LNCAP (cell line): ENCODE measurements at regions not wholly inside any gene's neighbourhood (a gene's known extent, or its start where the extent isn't known, plus 50 kb on each side); places are given as distances from the start of the nearest gene placed in this dataset.

Experiments used
- TF ChIP-seq, protein P1 (sequence below): fragments of 450-650 bp; IDR thresholded peaks from 2 replicates; pipeline ENCODE4 v1.5.1; 2017; ENCODE audit warnings: mild to moderate bottlenecking

DNA sequence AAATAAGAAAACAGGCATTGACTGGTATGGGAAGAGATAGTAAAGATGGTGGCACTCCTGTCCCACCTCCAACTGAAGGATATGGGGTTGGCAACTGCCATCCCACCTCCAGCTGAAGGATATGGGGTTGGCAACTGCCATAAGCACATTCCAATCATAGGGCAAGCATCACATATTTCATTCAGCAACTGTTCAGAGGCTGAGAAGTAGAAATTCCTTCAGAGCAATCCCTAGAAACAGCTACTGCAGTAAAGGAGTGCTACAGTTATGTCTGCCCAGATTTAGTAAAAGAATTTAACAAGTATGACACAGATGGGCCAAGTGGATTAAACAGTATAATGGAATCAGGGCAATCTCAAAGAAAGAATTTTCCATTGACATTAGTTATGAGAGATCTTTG is 156.8 kb downstream of the IMPG2 start:
- TF ChIP-seq, protein P1, sequence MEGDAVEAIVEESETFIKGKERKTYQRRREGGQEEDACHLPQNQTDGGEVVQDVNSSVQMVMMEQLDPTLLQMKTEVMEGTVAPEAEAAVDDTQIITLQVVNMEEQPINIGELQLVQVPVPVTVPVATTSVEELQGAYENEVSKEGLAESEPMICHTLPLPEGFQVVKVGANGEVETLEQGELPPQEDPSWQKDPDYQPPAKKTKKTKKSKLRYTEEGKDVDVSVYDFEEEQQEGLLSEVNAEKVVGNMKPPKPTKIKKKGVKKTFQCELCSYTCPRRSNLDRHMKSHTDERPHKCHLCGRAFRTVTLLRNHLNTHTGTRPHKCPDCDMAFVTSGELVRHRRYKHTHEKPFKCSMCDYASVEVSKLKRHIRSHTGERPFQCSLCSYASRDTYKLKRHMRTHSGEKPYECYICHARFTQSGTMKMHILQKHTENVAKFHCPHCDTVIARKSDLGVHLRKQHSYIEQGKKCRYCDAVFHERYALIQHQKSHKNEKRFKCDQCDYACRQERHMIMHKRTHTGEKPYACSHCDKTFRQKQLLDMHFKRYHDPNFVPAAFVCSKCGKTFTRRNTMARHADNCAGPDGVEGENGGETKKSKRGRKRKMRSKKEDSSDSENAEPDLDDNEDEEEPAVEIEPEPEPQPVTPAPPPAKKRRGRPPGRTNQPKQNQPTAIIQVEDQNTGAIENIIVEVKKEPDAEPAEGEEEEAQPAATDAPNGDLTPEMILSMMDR: no peak

DNA sequence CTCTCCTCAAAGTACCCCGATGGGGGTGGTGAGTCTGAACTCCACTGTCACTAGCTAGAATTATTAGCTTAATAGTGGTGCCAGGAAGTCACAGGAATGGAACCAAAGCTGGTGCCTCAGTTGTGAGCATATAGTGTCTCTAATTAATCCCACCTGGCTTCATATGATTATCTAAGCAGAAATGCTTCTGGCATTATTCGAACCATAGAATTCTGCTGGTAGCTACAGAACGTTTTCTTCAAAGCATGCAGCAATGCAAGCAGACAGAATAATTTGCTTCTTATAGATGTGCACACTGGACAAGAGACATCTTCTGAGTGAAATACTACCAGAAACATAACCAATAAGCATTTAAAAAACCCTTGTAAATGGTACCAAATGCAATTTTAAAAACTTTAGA is 160.9 kb downstream of the IMPG2 start:
- TF ChIP-seq, protein P1: no peak

DNA sequence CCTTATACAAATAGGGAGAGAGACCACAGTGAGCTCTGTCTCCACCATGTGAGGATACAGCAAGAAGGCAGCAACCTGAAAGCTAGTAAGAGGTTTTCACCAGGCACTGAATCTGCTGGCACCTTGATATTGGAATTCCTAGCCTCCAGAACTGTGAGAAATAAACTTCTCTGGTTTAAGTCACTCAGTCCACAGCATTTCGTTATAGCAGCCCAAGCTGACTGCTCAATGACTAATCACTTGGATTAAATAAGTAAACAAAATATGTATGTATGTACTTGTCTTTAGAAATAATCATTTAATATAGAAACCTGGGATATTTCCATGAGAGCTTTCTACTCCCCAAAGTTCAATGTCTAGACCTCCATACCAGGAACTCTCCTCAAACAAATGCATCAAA is 162.0 kb downstream of the IMPG2 start:
- TF ChIP-seq, protein P1: no peak

DNA sequence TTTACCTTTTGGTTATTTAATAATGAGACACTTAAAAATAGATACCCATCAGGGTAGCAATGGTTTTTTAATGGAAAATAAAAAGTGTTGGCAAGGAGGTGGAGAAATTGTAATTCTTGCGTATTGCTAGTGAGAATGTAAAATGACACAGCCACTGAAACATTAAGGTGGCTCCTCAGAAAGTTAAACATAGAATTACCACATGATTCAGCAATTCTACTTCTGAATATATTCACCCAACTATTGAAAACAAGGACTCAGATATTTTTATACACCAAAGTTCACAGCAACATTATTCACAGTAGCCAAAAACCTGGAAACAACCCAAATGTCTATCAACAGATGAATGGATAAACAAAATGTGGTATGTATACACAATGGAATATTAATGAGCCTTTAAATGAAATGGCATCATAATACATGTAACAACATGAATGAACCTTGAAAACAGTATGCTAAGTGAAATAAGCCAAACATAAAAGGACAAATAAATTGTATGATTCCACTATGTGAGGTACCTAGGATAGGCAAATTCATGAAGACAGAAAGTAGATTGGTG is 163.5 kb downstream of the IMPG2 start:
- TF ChIP-seq, protein P1: no peak

DNA sequence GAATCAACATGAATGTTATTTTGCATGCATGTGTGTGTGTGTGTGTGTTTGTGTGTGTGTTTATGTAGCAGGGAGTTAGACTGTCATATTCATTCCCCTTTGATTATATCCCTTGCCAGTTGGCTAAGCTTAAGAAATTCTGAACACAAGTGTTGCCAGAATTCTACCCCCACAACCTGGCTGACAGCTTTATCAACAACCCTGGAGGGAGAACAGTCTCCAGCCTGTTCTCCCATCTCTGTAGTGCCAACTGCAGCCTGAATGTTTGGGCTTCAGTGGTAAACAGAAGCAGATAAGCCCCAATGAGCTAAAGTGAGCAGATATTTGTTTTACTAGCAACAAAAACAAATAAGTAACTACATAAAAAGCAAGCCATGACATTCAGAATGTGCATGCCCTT is 162.6 kb upstream of the ABI3BP start:
- TF ChIP-seq, protein P1: no peak

DNA sequence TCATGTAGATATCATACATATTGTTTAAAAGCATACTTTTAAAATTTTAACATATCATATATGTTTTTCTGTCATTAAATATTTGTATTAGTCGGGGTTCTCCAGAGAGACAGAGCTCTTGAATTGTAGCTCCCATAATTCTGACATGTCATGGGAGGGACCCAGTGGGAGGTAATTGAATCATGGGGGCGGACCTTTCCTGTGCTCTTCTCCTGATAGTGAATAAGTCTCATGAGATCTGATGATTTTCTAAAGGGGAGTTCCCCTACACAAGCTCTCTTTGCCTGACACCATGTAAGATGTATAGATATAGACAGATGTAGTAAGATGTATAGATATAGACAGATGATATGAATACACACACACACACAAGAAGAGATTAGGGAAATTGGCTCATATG is 161.2 kb upstream of the ABI3BP start:
- TF ChIP-seq, protein P1: no peak

DNA sequence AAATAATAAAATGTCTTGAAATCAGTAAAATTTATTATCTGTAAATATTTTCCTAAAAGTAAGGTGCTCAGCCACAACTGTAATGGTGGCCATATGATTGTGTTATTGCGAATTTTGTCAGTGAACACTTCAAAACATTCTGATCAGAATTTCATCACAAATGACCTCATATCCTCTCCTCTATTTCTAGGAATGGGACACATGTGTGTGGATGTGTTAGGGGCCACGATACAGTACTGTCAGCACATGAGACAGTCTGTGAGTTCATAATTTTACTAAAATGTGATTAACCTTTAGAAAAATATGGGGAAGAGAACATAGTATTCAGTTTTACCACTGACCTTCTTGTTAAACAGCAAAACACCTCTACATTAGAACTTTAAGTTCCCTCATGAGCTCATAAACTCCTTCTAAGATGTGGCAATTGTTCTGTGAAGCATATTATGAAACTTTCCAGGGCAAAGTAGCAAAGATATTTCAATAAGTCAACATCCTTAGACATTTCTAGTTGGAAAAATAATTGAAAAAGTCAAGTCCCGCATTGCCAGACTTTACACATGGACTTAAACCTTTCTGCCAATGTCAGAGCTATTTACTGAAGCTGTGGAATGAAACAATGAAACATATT is 158.2 kb upstream of the ABI3BP start:
- TF ChIP-seq, protein P1: no peak

DNA sequence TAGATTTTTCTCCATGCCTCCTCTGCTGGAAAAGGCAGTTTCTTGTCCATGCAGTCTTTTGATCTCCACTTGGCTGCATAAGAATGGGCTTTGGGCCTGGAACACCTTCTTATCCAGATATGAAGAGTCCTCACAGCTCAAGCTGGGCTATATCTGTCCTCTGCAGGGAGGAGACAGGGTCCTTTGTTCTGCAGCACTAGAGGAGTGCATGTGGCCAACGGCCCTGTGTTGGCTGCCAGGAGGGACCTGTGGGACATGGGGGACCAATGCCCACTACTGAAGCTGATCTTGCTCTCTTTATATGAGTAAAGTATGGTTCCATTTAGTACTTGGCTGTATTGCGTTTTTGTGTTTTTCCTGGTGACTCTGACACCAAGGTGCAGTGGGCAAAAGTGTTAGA is 157.3 kb upstream of the ABI3BP start:
- TF ChIP-seq, protein P1: no peak
